NCI-H1694 (cell line): ENCODE measurements at regions not wholly inside any gene's neighbourhood (a gene's known extent, or its start where the extent isn't known, plus 50 kb on each side); places are given as distances from the start of the nearest gene placed in this dataset.

Experiments used
- DNase-seq: peaks from one replicate; lab custom pipeline; 2025; lab: John Stamatoyannopoulos, UW

DNA sequence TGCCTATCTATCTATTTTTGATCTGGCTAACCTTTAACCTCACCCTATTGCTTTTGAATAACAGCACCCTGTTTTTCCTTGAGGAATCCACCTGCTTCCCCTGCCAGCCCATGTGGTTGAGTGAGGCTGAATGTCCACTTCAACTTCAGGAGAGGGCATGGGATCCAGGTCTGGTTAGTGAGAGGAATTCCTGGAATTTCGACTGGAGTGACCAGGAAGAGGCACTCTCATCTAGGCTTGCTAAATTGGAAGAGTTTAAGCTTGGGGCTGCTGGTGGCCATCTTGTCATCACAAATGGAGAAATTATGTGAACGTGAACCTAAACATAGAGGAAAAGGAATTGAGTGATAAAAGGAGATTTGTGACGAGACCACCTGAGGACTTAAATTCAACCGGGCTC lies 322.1 kb downstream of the OSTF1 start:
- no peak for DNase-seq

DNA sequence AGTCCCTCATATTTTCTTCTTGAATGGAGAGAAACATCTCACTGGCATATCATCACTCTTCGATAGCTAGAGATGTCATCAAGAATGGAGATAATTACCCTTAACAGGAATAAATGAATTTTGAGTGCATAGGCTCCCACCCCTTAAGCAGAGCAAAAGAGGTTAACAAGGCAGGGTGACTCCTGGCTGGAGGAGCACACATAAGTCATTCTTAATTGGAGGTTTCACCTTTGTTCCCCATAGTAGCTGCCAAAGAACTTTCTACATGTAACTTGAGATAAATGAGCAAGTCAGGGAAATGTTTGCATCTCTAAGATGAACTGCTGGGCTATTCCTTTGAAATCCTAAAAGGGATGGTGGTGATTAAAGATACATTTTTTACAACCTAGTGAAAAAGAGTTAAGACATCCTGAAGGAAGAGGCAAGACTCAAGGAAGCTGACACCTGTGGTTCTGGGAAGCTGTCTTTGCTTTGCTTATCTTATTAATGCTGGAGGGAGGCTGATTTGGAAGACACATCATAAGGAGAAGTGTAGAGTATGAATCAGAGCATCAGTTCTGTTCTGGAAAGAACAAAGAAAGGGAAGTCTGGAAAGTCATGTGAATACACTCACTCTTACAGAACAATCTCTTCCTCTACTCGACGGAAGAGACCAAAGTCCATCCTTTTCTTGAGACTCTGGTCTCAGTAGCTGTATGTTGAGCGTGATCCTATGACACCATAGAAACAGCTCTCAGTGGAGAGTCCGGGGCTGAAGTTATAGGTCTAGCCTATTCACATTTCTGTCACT lies 326.3 kb downstream of the OSTF1 start:
- no peak for DNase-seq

DNA sequence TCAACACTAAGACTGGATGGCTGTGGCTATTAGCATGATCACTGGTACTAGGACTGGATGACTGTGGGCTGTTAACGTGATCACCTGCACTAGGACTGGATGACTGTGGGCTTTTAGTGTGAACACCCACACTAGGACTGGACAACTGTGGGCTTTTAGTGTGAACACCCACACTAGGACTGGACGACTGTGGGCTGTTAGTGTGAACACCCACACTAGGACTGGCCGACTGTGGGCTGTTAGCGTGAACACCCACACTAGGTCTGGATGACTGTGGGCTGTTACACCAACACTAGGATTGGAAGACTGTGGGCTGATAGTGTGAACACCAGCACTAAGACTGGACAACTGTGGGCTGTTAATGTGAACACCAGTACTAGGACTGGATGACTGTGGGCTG lies 329.2 kb downstream of the OSTF1 start:
- DNase-seq = no peak

DNA sequence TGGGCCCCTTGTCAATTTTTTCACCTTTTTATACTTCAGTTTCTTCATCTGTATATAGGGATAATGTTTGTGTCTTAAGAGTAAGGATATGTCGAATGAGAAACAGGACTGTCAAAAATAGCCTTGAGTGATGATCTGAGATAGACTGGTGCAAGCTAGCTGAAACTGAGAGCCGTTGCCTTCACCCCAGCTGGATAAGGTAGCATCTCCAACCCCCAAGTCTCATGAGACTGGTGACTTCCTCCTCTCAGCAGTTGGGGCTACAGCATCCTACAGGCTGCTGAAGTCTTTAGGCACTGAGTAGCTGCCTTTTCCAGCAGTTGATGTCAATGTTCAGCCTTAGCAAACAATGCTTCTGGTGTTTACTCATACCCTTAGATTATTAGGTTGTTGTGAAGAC lies 330.2 kb downstream of the OSTF1 start:
- DNase-seq = no peak

DNA sequence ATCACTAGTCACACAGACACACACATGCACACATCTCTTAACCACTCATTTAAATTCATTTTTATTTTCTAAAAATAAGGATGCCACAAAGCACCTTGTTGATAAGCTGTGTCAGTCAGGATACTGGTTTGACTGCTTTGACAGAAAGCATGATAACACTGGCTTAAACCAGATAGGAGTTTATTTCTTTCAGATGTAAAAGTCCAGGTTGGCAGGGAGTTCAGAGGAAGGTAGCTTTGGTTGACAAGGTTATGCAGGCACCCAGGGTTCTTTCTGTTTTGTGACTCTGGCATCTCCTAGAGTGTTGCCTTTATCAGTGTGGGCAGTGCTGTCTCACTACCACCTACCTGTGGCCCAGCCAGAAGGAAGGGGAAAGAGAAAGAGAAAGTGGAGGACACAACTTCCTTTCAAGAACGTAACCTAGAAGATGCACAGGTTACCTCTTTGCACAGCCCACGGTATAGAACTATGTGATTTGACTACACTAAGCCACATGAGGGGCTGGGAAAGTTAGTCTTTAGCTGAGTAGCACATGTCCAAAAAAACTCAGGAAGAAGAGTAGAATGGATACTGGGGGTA lies 334.7 kb downstream of the OSTF1 start:
- no peak for DNase-seq

DNA sequence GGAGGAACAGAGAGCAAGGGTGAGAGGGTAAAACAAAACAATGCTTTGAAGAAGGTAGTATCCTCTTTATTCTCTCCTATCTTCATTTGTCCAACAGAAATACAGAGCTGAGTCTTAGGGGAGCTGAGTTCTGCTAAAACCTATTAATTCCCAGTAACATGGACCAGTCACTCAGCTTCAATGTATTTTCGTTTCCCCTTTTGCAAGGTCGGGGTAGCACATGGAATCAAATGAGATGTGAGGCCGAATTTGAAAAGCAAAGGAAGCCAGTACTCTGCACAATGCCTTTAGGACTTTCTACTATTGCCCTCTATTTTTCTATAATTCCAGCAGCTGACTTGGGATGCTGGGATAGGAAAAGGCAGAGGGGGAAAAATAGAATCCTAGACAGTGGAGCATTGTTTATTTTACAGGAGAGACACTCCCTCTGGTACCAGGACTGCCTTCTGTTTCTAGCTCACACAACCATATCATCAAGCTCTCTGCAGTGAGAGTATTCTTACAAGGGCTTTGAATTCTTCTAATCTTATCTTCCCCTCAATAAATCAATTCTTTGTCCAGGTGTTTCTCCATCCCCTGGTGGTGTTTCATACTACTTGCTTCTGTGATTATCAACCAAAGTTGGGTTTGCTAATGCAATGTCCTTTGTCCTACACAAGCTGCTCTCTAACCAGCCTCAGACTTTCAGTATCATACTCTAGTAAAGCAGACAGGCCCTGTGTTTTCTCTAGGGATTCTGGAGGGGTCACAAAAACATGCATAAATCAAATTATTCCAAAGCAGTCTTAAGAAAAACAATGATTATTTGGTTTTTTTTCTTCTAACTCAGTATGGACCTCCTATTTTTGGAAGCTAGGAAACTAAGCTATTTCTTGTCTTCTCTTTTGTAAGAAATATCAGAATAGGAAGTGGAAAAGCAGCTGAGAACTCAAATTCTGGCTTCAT lies 341.5 kb downstream of the OSTF1 start:
- DNase-seq = no peak

DNA sequence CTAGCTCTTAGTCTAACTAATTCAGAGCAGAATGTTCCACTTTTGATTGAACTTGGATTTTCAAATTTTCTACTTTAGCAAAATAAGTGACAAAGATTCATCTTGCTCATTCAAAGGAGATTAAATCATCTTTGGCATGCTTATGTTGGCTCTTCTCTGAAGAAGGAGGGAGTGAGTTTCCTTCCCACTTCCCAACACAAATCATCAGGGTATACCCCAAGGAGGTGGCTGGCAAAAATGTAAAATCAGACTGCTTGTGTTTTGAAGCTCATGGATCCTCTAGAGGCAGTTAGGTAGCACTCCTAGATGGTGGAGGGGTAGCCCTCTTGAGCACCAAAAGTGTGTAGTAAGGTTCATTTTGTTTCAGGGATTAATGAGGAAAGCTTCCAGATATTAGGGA lies 343.1 kb downstream of the OSTF1 start:
- no peak for DNase-seq

DNA sequence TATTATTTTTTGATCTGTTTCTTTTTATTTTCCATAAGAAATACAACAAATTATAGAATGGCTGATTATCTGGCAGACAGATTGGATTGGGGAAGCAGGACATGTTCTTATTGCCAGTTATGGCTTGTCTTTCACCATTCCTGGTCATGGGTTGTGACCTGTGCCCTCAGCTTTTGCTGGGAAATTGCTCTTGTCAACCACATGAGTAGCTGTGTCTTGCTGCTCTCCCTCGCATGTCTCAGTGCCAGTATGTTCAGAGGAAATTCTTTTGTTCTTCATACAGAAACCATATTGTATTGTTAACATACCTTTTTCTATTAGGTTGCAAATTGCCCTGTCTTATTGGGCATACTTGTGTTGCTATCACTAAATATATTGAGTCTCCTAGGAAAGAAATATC lies 344.1 kb downstream of the OSTF1 start:
- DNase-seq = no peak

DNA sequence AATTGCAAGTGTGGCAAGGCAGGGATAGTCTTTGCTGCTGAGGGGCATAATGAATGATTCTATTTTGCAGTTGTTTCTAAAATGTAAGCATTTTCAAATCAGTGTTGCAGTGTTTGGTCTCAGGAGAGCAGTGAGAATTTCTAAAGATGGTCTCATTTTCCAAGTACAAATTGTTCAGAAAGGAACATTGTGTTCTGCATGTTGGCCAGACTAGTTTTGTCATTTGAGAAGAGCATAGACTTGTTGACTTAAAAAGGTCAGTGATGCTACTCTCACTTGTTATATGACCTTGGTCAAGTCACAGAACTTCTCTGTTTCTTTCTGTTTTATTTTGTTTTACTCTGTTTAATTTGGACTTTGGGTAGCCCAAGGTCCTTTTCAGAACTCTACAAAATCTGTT lies 344.6 kb downstream of the OSTF1 start:
- DNase-seq = no peak

DNA sequence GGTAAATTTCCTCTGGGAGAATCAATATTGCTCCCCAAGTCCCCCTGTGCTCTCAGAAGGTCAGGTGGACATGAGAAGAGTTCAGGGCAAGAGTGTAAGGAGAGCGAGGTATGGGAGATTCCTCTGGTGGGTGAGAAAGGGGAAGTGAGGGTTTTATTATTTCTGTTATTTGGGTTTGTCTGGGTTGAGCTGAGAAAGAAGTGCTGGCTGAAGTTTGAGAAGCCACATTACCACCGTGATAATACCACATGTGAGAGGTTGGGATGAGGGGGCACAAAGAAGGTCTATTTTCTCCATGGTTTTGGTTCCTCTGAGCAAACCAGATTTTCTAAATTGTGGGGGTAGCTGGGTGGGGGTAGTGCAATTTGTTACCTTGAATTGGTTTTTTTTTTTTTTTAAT lies 350.4 kb downstream of the OSTF1 start:
- DNase-seq = no peak

DNA sequence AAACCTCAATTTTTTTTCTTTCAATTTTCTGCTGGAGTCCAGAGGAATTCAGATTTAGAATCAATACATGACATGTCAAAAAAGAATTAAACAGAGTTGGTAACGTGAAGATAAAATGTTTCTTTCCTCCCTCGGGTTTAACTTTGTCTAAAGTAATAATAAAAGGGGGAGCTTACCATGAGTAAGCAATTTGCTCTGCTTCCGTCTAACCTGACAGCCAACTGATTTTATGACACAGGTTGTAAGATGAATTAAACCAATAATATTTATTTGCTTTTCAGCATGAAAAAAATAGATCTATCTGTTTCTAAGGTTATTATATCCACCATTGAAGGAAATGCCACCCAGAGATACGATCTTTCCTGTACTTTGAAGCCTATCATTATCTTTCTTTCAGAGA lies 352.6 kb downstream of the OSTF1 start:
- no peak for DNase-seq

DNA sequence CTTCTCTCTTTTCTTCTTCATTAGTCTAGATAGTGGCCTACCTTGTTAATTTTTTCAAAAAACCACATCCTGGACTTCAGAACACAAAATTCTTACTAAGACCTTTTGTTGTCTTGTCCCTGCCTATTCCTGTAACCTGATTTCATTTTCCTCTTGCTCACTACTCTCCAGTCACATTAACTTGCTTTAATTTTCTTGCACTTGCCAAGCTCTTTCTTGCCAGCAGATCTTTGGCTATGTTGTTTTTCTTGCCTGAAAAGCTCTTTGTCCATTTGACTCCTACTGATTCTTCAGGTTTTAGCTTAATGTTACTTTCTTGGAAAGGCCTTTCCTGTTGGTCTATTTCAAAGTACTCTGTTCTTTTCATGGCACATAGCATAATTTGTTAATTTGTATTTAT lies 356.8 kb downstream of the OSTF1 start:
- DNase-seq = no peak

DNA sequence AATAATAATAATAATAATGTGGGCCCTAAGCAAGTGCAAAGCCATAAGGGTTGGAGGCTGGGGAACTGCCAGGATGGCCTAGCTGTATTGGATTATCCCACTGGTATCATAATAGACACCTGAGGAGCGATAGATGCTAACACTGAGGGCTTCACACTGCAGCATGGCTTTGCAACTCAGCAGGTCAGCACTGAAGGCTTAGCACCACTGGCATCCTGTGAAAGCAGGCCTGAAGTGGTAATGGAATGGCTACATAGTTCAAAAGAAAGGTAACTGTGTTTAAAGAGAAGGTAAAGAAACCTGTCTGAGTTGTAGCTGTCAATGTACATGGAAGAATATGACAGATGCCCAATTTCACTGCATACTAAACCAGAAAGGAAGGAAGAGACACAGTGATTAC lies 359.0 kb downstream of the OSTF1 start:
- DNase-seq = no peak

DNA sequence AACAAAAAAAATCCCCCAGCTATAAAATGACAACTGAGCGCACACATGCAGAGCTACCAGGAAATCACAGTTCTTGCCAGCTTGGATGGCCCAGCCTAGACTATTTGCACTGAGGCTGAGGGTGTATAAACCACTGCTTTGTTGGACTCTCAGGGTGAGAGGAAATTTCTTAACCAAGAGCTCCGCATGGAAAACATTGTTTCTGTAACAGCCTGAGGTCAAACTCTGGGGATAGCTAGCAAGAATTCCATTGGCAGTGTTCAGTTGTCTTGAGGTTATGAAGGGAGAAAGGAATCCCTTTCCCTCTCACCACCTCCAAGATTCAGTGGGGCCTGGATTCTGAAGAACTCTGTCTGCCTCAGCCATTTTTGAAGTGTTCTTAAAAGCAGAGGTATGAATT lies 360.0 kb downstream of the OSTF1 start:
- no peak for DNase-seq

DNA sequence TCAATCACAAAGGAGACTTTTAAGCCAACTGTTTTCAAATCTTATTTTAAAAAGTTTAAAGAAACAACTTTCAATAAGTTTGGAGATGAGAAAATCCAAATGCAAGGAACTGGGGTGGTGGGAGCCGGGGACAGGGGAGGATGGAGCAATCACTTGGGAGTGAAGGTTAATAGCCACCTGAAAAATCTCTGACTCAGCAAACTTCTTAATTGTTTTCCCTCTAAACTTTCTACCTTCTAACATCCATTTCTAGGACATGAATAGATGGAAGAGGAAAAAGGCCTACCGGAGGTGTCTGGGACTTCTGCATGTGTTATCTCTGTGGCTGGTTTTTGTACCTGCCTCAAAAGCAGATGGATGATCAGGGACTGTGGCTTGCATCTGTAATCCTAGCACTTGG lies 360.6 kb downstream of the OSTF1 start:
- no peak for DNase-seq

DNA sequence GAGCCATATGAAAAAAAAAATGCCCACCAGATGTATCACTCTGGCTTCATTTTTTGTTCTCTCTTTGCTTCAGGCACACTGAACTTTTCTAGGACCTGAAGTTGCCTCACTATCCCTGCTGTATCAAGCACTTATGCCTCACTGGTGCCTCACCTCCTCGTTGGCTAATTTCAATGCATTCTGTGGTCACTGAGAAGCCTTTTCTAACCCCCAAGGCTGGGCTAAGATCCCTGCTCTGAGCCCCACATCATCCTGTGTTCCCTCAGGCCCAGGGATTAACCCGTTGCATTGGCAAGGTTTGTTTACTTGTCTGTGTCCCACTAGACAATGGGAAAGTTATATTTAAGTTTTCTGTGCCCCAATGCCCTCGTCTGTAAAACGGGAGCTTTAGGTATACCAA lies 362.7 kb downstream of the OSTF1 start:
- DNase-seq = no peak

DNA sequence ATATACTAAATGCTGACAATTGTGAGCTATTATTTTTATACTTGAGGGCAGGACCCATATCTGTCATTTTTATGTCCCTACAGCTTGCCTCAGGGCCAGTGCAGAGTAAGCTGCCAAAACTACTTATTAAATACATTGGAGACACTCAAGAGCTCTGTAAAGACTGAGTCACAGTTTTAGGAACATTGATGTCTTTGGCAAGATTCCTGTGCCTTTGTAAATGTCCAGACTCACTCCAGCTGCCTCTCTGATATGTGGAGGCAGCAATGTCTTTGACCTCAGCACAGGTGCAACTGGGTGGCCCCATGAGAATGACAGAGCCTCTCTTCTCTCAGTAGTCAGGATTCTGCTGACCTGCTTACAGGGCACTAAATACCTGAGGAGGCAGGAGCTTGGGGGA lies 363.2 kb downstream of the OSTF1 start:
- DNase-seq = no peak

DNA sequence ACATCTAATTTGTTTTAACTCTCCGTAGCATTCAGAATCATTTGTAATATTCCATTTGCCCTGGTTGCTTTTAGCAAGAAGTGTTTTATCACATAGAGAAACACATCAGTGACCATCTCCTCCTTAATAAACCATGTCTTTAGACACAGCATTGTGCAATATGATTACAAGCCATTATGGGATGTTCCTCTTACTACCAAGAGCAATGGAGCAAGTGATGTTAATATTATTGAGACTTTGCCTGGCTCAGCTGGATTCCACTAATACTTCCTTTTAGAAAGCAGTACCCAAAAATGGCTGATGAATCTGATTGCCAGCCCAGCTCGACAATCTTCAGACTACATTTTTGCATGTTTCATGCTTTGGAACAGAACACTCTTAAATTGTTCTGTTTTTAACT lies 364.2 kb downstream of the OSTF1 start:
- no peak for DNase-seq

DNA sequence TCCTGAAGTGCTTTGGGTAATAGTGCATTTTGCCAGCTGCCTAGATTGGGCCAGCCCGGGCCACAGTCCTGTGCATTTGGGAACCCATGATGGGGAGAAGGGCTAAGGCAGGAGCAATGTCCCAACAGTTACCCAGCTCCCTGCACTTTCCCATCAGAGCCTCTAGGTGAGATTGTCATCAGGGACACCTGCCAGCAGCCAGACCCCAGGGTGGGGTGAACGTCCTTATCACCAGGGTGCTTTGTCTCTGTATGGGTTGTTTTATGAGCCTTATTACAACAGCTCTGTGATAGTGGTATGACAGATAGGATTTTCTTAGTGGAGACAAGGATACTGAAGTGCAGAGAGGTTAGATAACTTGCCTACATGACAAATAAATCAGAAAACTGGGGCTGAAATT lies 365.7 kb downstream of the OSTF1 start:
- DNase-seq = no peak

DNA sequence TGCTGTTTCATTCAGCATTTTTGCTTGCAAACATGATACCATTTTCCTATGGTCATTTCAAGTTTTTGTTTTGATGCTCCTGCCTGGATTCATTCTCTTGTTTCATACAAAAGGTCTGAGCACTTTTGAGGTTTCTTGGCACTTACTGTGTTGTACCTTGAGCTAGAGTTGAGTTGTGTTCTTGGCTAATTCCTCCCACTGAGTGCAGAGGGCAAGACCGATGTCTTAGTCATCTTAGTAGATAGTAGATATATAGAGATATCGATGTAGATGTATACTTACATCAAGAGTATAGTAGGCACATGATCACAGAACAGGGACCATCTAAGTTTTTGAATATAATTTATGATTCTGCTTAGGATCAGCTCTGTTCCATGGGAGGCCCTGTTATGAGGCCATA lies 366.6 kb downstream of the OSTF1 start:
- DNase-seq = no peak

DNA sequence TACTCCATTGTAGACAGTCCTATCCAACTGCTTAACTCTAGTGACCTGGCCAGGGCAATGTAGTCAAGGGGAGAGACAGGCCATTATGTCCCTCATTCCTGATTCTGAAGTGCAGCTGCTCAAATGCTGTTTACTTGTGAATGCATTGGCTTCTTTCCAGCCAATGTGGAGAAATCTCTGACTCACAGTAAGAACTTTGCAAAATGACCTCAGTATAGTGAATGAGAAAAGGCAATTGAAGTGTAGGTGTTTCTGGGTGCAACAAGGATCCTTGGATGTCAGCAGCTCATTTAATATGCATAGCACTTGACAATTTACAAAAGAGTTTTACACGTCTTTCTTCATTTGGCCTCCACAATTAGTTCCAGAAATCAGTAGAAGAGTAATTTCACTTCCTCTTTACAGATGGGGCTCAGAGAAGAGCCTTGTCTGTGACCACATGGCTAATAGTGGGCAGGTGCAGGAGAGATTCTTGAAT lies 367.2 kb downstream of the OSTF1 start:
- no peak for DNase-seq

DNA sequence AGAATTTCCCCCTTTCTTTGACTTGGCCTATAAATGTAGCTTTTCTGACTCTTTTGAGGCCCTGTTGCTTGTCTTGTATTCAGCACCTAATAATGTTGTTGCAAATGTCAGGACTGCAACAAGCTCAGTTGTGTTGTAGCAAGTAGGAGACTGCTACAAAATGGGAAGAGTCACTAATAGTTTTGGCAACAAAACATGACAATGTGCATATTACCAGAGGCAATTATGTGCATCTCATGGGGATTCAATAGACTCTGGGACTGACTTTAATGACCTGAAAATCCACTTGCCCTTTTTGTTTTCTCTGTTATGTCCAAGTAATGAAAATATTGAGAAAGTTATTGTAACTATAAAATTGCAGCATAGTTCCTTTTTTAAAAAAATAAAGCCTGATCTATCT lies 368.4 kb downstream of the OSTF1 start:
- no peak for DNase-seq

DNA sequence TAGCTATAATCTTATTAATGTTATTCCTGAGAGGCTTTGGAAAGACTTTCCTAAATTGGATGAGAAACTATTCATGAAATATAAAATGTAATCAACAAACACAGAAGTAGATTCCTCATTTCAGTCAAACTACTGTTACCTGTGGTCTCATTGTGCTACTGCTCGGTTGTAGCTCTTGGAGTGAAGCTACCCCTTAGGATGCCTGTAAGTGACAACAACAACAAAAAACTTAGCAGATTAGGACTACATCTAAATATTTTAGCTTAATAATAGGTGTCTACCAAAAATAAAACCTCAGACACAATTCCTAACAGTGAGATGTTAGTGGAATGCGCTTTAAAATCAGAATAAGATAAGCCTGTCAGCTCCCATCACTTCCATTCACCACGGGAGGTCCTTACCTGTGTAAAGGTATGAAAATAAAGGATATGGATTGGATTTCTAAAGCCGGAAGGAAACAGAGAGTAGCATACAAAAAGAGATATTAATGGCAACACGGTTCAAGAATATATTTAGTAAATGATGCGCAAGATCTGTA lies 369.2 kb downstream of the OSTF1 start:
- DNase-seq = no peak
